NCI-H1694 treated with DMSO at 0.1 percent for 48 hours (cell line): ENCODE measurements at regions not wholly inside any gene's neighbourhood (a gene's known extent, or its start where the extent isn't known, plus 50 kb on each side); places are given as distances from the start of the nearest gene placed in this dataset.
"Not testable (repeated sequence)": the region's sequence is repeated elsewhere in the genome, so short reads cannot be mapped to it uniquely, and the experiment has no call there.

Source experiments
- DNase-seq: peaks from one replicate; lab custom pipeline; 2025; lab: John Stamatoyannopoulos, UW

- DNase-seq = no peak
These were observed 692.1 kb downstream of the HTR1B start for GRCh38 chr6:76771059-76771634.

DNA sequence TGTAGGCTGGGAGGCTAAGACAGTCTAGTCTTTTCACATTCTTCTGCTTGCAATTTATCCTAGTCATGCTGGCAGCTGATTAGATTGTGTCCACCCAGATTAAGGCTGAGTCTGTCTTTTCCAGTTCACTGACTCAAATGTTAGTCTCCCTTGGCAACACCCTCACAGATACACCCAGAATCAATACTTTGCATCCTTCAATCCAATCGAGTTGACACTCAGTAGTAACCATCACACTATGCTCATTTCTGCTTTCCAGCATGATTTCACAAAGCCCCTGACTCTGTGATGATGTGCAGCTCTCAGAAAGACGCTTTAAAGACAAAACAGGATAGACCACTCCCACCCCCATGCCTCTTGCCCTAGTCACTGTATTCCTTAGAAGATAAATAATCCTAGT lies 693.0 kb downstream of the HTR1B start:
- DNase-seq = no peak

DNA sequence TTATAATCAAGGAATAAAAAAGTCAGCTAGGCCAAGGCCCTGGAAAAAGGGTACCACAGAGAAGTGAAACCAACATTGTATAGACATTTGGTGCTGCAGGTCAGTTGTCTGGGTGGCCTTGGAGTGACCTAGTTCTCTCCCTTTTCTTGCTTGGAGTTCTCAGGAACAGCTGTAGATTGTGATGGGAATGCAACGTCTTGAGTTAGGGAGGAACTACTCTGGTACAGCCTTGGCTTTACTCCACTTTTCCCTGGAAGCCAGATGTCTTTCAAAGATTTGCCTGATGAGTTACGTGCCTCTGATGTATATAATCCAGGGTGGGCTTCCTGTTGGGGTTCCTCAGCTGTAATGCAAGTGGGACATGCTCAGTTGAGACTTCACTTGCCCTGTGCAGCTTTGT lies 694.7 kb downstream of the HTR1B start:
- DNase-seq = no peak

DNA sequence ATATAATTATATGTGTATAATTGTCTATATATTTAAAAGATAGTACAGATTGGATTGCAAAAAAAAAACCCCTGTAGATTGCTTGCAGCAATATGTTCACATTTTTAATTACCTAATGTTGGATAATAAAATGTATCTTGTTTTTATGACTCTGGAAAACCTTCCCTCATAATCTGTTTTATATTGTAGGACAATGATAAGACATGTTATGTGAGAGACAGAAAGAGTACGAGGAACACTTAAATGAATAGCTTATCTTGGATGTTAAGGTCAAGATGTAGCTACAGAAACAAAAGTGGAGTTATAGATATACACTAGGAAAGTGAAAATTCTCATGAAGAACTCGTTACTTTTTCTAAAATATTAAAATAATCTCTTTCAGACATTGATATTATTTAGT lies 691.6 kb upstream of the IMPG1 start:
- DNase-seq = no peak

GRCh38 chr6:76752841-76753240 lies 680.4 kb upstream of the IMPG1 start:
- no peak for DNase-seq

GRCh38 chr6:76745388-76745787 lies 672.9 kb upstream of the IMPG1 start:
- not testable (repeated sequence) for DNase-seq

DNA sequence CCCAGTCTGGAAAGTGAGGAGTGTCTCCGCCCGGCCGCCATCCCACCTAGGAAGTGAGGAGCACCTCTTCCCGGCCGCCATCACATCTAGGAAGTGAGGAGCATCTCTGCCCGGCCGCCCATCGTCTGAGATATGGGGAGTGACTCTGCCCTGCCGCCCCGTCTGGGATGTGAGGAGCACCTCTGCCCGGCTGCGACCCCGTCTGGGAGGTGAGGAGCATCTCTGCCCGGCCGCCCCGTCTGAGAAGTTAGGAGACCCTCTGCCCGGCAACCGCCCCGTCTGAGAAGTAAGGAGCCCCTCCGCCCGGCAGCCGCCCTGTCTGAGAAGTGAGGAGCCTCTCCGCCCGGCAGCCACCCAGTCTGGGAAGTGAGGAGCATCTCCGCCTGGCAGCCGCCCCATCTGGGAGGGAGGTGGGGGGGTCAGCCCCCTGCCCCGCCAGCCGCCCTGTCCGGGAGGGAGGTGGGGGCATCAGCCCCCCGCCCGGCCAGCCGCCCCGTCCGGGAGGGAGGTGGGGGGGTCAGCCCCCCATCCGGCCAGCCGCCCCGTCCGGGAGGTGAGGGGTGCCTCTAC lies 671.8 kb upstream of the IMPG1 start:
- not testable (repeated sequence) for DNase-seq

- DNase-seq = no peak
These were observed 670.5 kb upstream of the IMPG1 start for GRCh38 chr6:76742919-76743318.

- no peak for DNase-seq
These were observed 647.0 kb upstream of the IMPG1 start for GRCh38 chr6:76719449-76719848.

GRCh38 chr6:76708641-76709331 lies 636.3 kb upstream of the IMPG1 start:
- no peak for DNase-seq

DNA sequence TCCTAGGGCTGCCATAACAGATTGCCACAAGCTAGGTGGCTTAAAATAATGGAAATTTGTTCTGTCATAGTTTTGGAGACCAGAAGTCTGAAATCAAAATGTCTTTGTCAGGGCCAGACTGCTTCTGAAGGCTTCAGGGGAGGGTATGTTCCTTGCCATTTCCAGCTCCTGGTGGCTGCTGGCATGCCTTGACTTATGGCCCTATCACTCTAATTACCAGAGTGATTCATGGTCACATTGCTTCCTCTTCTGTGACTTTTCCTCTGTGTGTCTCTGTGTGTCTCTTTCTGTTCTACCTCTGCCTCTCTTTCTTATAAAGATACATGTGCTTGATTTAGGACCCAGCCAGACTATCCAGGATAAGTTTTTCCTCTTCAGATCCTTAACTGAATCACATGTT lies 635.2 kb upstream of the IMPG1 start:
- no peak for DNase-seq

- no peak for DNase-seq
These were observed 634.2 kb upstream of the IMPG1 start for GRCh38 chr6:76706631-76707030.

GRCh38 chr6:76706086-76706485 lies 633.6 kb upstream of the IMPG1 start:
- no peak for DNase-seq

DNA sequence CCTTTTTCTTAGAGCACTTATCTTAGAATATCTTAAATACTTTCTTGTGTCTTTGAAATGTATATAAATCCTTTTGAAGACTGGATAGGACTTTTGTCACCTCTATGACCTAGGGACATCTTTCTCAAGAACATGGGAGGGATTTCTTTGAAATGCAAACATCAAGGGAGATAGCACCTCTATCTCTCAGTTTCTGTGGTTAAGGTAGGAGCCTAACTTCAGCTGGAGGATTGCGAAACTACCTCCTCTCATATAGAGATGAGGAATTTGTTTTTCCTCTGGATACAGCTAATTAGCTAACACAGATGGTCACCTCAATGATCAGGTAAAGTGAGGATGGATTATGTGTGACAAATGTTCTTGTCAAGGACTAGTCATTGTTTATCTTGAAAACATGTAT lies 631.3 kb upstream of the IMPG1 start:
- DNase-seq = no peak

GRCh38 chr6:76703285-76703684 lies 630.8 kb upstream of the IMPG1 start:
- DNase-seq = no peak

DNA sequence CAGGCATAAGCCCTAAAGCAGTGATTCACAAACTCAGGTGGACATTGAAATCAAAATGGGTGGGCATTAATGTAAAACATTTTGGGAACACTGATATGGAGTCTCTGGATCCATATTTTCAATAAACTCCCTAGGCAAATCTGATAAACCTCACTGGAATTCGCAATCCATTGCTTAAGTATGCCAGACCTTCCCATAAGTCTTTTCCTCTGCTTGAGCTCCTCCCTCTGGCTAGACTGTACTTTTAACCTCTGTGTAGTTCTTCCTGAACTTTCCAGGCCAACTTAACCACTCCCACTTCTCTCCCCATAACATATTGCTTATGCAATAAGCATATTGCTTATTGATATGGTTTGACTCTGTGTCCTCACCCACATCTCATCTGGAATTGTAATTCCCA lies 629.7 kb upstream of the IMPG1 start:
- DNase-seq = no peak

GRCh38 chr6:76701610-76702009 lies 629.1 kb upstream of the IMPG1 start:
- DNase-seq = no peak

DNA sequence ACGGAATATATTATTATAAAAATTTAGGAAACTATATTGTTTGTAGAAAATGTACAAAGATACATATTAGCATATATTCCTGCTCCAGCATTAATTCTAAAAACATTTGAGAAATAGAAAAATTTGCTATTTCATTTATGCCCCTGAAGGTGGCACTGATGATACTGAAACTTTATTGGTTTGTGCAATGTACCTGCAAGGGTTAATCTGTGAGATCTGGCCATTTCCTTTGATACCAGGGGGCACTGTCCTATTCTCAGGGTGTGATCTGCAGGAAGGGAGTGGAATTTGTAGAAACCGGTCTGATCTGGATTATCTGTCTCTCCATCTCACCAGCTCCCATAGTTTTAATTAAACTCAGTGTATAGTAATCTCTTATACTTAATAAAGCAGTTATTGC lies 625.1 kb upstream of the IMPG1 start:
- no peak for DNase-seq

- DNase-seq = no peak
These were observed 622.3 kb upstream of the IMPG1 start for GRCh38 chr6:76694795-76695194.

- no peak for DNase-seq
These were observed 612.4 kb upstream of the IMPG1 start for GRCh38 chr6:76684875-76685274.

GRCh38 chr6:76683985-76684384 lies 611.5 kb upstream of the IMPG1 start:
- DNase-seq = no peak

DNA sequence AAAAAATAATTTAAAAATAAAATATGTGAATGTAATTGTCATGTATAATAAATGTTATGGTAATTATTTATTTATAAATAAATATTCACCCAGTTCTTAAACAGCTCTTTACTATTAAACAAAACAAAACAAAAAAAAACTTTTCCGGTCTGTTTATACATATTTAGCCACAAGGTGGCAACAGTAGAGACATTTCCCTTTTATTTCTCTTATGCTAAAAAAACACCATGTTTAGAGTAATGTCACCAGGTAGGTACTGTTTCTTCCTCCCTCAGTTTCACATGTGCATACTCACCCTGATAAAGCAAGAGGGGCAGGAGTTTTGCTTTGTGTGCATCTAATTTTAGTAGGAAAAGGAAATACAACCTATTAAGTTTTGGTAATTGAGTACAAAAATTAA lies 610.4 kb upstream of the IMPG1 start:
- DNase-seq = peak; percentile 17

- no peak for DNase-seq
These were observed 609.3 kb upstream of the IMPG1 start for GRCh38 chr6:76681781-76682180.

DNA sequence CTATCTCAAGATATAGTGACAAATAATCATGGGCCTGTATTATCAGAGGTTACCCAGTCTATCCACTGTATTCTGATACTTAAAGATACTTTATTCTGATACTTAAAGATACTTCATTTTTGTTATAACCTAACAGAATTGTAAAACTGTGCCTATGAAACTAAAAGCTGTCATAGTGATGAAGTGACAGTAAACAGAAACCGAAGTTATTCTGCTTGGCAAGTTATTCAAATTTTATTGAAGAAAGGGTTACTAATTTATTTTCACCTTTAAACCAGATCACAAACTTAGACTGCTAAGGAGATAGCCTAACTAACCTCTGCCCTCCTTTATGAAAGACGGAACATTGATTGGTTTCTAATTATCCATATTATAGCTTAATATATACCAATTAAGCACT lies 604.6 kb upstream of the IMPG1 start:
- no peak for DNase-seq
